ENCODE measurements at regions not wholly inside any gene's neighbourhood (a gene's known extent, or its start where the extent isn't known, plus 50 kb on each side); places are given as distances from the start of the nearest gene placed in this dataset.

DNA sequence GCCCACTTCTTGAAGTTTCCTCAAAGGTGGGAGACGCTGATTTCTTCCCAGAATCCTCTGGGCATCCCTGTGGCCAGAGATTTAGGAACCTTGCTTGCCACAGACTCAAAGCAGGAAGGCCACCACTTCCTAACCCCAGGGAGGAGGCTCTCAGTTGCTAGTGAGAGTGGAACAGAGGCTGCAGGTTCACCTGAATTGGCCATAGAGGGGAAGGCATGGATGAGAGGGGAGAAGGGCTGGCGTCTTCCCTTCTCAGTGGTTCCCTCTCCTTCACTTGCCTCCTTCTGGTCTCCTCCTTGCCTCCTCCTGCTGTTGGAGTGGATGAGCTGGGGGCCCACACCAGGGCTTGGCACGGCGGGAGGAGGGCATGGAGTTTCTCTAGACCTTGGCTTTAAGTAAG is 185.7 kb downstream of the ADAMTS15 start:
- intact Hi-C loops (cut with micrococcal nuclease; ENCODE audit: unreplicated experiment) = loop anchor here (10.0 kb wide), 1 partner anchor 181 kb away; no protein-coding TSS in a partner anchor
- H3K27me3 Mint-ChIP-seq (ENCODE audit: unreplicated experiment) = no peaks in the 10 kb centered on the region
- no peak overlapping the region for H3K27ac Mint-ChIP-seq (ENCODE audit: unreplicated experiment)
- H3K36me3 Mint-ChIP-seq (ENCODE audit: insufficient read depth, unreplicated experiment) = peaks cover 4% of the 10 kb centered on the region
- peaks cover 27% of the 10 kb centered on the region for H3K4me1 Mint-ChIP-seq (ENCODE audit: low read depth, unreplicated experiment)
- no peak for DNase-seq
- no TSS peak for BruUV-seq (replicated peaks)
- CTCF ChIA-PET = no interaction called here
- no peak overlapping the region for H3K4me3 Mint-ChIP-seq (ENCODE audit: low read depth, unreplicated experiment)
- H3K9me3 Mint-ChIP-seq (ENCODE audit: low read depth, unreplicated experiment) = no peaks in the 10 kb centered on the region
- no peak for TF ChIP-seq CTCF (IDR thresholded peaks at IDR 0.05; ENCODE audit: unreplicated experiment)

DNA sequence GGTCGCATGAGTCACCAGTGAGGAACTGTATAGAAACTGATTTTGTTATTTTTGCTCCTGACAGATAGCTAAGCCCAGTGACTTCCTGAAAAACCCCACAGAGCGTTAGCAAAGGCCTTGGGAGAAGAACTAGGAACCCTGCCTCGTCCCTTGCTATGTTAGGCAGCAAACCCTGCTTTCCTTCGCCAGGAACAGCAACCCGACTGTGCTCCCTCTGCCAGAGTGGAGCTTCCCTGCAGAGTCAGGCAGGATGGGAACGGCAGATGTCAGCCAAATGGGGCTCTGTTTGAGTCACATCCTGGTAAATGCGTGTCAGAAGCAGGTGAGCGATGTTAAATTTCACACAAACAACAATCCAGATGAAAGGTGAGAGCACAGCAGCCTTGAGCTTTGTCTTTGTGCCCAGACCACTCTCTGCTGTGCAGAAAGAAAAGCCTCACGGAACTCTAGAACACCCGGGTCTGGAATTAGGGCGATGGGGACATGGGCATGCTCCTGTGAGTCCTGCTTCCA is 186.6 kb downstream of the ADAMTS15 start:
- no peaks in the 10 kb centered on the region for H3K27me3 Mint-ChIP-seq (ENCODE audit: unreplicated experiment)
- CTCF ChIA-PET = no interaction called here
- H3K4me1 Mint-ChIP-seq (ENCODE audit: low read depth, unreplicated experiment) = peaks cover 27% of the 10 kb centered on the region
- no peaks in the 10 kb centered on the region for H3K9me3 Mint-ChIP-seq (ENCODE audit: low read depth, unreplicated experiment)
- no peak for DNase-seq
- H3K4me3 Mint-ChIP-seq (ENCODE audit: low read depth, unreplicated experiment) = no peak overlapping the region
- H3K36me3 Mint-ChIP-seq (ENCODE audit: insufficient read depth, unreplicated experiment) = peaks cover 4% of the 10 kb centered on the region
- no TSS peak for BruUV-seq (replicated peaks)
- no peak overlapping the region for H3K27ac Mint-ChIP-seq (ENCODE audit: unreplicated experiment)
- intact Hi-C loops (cut with micrococcal nuclease; ENCODE audit: unreplicated experiment) = loop anchor here (5.0 to 10.0 kb wide), 2 partner anchors 53 to 180 kb away; no protein-coding TSS in a partner anchor
- no peak for TF ChIP-seq CTCF (IDR thresholded peaks at IDR 0.05; ENCODE audit: unreplicated experiment)

DNA sequence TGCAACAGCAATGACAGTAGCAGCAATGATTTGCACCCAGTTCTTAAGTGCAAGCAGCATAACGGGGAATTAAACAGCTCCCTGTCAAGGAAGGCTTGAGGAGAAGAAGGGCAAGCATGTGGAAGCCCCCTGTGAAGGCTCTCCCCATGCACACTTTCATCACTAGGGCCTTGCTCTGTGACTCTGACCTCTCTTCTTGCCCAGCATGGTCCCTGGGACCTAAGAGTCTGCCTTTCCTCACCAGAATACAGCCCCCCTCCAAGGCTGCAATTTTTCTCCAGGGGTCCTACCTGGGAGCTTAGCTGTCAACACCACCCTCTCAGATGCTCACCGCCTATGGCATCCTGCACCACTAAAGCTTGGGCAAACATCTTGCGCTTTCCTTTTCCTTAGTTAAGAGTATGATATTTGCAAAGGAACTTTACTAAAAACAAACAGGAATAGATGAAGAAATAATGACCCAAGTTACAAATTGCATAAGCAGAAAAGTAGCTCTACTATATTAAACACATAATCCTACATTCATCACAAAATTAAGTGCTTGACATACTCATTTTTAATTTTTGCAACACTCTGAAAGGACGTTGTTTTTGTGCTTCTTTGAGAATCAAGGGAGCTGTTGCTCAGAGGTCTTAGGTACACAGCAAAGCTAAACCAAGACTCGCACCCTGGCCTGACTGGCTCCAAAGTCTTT is 187.6 kb downstream of the ADAMTS15 start:
- no peaks in the 10 kb centered on the region for H3K9me3 Mint-ChIP-seq (ENCODE audit: low read depth, unreplicated experiment)
- intact Hi-C loops (cut with micrococcal nuclease; ENCODE audit: unreplicated experiment) = loop anchor here (5.0 to 10.0 kb wide), 2 partner anchors 54 to 179 kb away; no protein-coding TSS in a partner anchor
- TF ChIP-seq CTCF (IDR thresholded peaks at IDR 0.05; ENCODE audit: unreplicated experiment) = no peak
- peaks cover 24% of the 10 kb centered on the region for H3K4me1 Mint-ChIP-seq (ENCODE audit: low read depth, unreplicated experiment)
- H3K4me3 Mint-ChIP-seq (ENCODE audit: low read depth, unreplicated experiment) = no peak overlapping the region
- CTCF ChIA-PET = interaction anchor here (1.0 kb wide), 1 partner anchor 37 kb away, joined by 4 read pairs; no protein-coding TSS in a partner anchor
- H3K27me3 Mint-ChIP-seq (ENCODE audit: unreplicated experiment) = no peaks in the 10 kb centered on the region
- BruUV-seq (replicated peaks) = no TSS peak
- peaks cover 3% of the 10 kb centered on the region for H3K36me3 Mint-ChIP-seq (ENCODE audit: insufficient read depth, unreplicated experiment)
- H3K27ac Mint-ChIP-seq (ENCODE audit: unreplicated experiment) = peak overlapping the region; percentile 55
- DNase-seq = no peak

DNA sequence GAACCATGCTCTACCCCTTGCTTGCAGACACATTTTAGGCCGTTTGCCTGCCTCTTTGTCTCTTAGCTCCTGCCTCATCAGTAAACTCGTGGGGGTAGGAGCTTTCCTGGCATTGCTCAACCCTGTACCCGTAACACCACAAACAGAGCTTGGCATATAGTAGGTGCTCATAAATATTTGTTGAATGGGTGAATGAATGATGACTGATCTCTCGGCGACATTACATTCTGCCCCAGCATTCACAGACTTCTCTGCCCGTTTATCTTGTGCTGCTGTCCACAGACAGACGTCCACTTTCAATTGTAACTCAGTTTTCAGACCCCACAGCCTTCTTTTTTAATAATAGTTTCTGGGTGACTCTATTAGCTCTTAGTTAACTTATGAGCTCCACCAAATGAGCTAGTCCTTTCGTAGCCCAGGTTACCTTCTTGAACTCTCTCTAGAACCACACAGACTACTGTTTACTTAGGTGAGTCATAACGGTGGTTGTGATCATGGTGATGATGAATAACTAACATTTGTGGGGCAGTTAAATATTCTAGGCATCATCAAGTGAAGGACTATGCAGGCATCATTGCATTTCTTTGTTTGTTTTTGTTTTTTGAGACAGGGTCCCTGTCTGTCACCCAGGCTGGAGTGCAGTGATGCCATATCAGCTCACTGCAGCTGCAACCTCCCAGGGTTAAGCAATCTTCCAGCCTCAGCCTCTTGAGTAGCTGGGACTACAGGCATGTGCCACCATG is 188.4 kb downstream of the ADAMTS15 start:
- peak overlapping the region; percentile 9 for H3K4me3 Mint-ChIP-seq (ENCODE audit: low read depth, unreplicated experiment)
- peaks cover 19% of the 10 kb centered on the region for H3K4me1 Mint-ChIP-seq (ENCODE audit: low read depth, unreplicated experiment)
- H3K36me3 Mint-ChIP-seq (ENCODE audit: insufficient read depth, unreplicated experiment) = no peaks in the 10 kb centered on the region
- CTCF ChIA-PET = interaction anchor here (1.0 kb wide), 1 partner anchor 36 kb away, joined by 4 read pairs; no protein-coding TSS in a partner anchor
- H3K9me3 Mint-ChIP-seq (ENCODE audit: low read depth, unreplicated experiment) = no peaks in the 10 kb centered on the region
- TF ChIP-seq CTCF (IDR thresholded peaks at IDR 0.05; ENCODE audit: unreplicated experiment) = no peak
- peak; percentile 13 for DNase-seq
- intact Hi-C loops (cut with micrococcal nuclease; ENCODE audit: unreplicated experiment) = loop anchor here (5.0 to 10.0 kb wide), 2 partner anchors 55 to 178 kb away; no protein-coding TSS in a partner anchor
- H3K27me3 Mint-ChIP-seq (ENCODE audit: unreplicated experiment) = no peaks in the 10 kb centered on the region
- BruUV-seq (replicated peaks) = no TSS peak
- peak overlapping the region; percentile 55 for H3K27ac Mint-ChIP-seq (ENCODE audit: unreplicated experiment)

Measured in Calu3 (cell line).